Mucosa of stomach (tissue), 1 donor: ENCODE measurements at regions not wholly inside any gene's neighbourhood (a gene's known extent, or its start where the extent isn't known, plus 50 kb on each side); places are given as distances from the start of the nearest gene placed in this dataset.
"Not testable (repeated sequence)": the region's sequence is repeated elsewhere in the genome, so short reads cannot be mapped to it uniquely, and the experiment has no call there.

ENCODE experiments used
- H3K27me3 ChIP-seq: one replicate; pipeline ENCODE4 v1.7.0; 2013; ENCODE audit warnings: mild to moderate bottlenecking, low read length; ENCODE audit not compliant: control insufficient read depth, insufficient read depth
- H3K36me3 ChIP-seq: one replicate; pipeline ENCODE4 v1.7.0; 2013; ENCODE audit warnings: low read length; ENCODE audit not compliant: control insufficient read depth, insufficient read depth
- H3K4me1 ChIP-seq: one replicate; pipeline ENCODE4 v1.7.0; 2013; ENCODE audit warnings: mild to moderate bottlenecking, low read length; ENCODE audit not compliant: control insufficient read depth, insufficient read depth
- H3K4me3 ChIP-seq: one replicate; pipeline ENCODE4 v1.7.0; 2013; ENCODE audit warnings: low read length
- H3K9ac ChIP-seq: one replicate; pipeline ENCODE4 v1.7.0; 2013; ENCODE audit warnings: mild to moderate bottlenecking, low read length, moderate library complexity
- H3K9me3 ChIP-seq: one replicate; pipeline ENCODE4 v1.7.0; 2013; ENCODE audit warnings: mild to moderate bottlenecking, low read length, moderate library complexity; ENCODE audit not compliant: control insufficient read depth
- donor health status: Pancreatic carcinoma.

DNA sequence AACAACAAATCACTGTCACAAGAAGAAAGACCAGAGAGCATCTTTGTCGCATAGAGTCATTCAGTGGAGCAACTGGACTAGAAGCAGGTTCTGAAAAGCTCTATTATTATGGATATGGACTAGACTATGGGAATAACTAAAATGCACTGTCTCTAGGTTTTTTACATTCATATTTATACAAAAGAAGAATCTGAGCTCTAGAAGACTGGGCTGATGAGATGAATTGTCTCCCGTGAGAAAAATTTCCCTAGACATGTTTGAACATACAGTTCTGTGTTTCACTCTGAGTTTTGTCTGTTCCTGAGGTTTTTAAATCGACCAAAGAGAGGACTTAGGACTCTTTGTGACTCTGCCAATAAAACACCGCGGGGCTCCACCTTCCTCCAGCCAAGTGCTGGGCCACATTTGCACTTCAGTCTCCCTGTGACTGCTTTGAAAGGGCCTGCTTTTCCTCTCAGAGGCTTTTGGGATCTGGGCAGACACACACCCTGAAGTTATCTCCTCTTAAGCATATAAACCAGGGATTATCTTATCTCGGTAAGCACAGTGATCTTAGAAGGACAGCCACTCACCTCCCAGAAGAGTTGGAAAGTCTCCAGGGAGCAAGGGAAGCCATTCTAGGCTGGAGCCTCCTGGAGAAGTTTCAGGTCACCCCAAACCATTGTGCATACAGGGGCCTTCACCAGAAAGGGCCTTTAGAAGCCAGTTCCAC lies 101.0 kb upstream of the JCAD start:
- H3K4me1 ChIP-seq, result peaks cover 9% of the 10 kb centered on the region
- no peak overlapping the region for H3K4me3 ChIP-seq
- H3K9ac ChIP-seq, result no peak overlapping the region
- H3K27me3 ChIP-seq, result peaks cover 5% of the 10 kb centered on the region
- no peaks in the 10 kb centered on the region for H3K36me3 ChIP-seq
- no peaks in the 10 kb centered on the region for H3K9me3 ChIP-seq

DNA sequence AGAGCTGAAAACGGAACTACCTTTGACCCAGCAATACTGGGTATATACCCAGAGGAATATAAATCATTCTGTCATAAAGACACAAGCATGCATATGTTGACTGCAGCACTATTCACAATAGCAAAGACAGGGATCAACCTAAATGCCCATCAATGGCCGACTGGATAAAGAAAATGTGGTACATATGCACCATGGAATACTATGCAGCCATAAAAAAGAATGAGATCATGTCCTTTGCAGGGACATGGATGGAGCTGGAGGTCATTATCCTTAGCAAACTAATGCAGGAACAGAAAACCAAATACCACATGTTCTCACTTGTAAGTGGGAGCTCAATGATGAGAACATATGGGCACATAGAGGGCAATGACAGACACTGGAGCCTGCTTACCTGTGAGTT lies 100.2 kb upstream of the JCAD start:
- H3K4me3 ChIP-seq, result not testable (repeated sequence)

GRCh38 chr10:30158325-30158960 lies 99.1 kb upstream of the JCAD start:
- no peak overlapping the region for H3K9ac ChIP-seq
- no peaks in the 10 kb centered on the region for H3K9me3 ChIP-seq
- peaks cover 5% of the 10 kb centered on the region for H3K27me3 ChIP-seq
- no peak overlapping the region for H3K4me3 ChIP-seq
- no peaks in the 10 kb centered on the region for H3K36me3 ChIP-seq
- H3K4me1 ChIP-seq, result peaks cover 9% of the 10 kb centered on the region

More for the DNA sequence above, 100.2 kb upstream of the JCAD start:
- not testable (repeated sequence) for H3K36me3 ChIP-seq, H3K27me3 ChIP-seq, H3K4me1 ChIP-seq, H3K9ac ChIP-seq, H3K9me3 ChIP-seq

- no peaks in the 10 kb centered on the region for H3K9me3 ChIP-seq
- H3K9ac ChIP-seq, result no peak overlapping the region
- peaks cover 5% of the 10 kb centered on the region for H3K4me1 ChIP-seq
- H3K27me3 ChIP-seq, result peaks cover 5% of the 10 kb centered on the region
- no peaks in the 10 kb centered on the region for H3K36me3 ChIP-seq
- no peak overlapping the region for H3K4me3 ChIP-seq
Observed at GRCh38 chr10:30155401-30155800, 96.0 kb upstream of the JCAD start.

GRCh38 chr10:30154561-30154960 lies 95.2 kb upstream of the JCAD start:
- H3K36me3 ChIP-seq, result no peaks in the 10 kb centered on the region
- no peak overlapping the region for H3K9ac ChIP-seq
- H3K27me3 ChIP-seq, result peaks cover 5% of the 10 kb centered on the region
- no peaks in the 10 kb centered on the region for H3K4me1 ChIP-seq
- H3K9me3 ChIP-seq, result no peaks in the 10 kb centered on the region
- no peak overlapping the region for H3K4me3 ChIP-seq

DNA sequence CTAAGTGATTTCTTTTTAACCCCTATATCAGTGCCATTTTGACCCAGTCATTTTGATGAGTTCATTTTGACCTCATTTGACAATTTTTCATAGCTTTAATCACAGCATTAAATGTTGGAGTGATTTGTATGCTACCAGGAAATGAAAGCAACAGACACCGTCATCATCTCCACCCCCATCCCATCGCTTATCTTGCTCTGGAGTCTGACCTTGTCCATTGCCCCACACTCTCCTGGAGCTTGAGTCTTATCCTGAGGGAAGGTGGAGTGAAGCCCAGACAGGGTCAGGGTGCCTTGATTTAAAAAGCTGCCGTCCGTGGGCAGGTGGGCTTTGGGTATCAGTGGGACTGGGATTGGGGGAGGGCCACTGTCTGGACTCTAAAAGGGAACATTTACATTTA lies 94.7 kb upstream of the JCAD start:
- no peak overlapping the region for H3K4me3 ChIP-seq
- no peaks in the 10 kb centered on the region for H3K9me3 ChIP-seq
- H3K36me3 ChIP-seq, result no peaks in the 10 kb centered on the region
- no peaks in the 10 kb centered on the region for H3K4me1 ChIP-seq
- no peak overlapping the region for H3K9ac ChIP-seq
- H3K27me3 ChIP-seq, result peaks cover 3% of the 10 kb centered on the region

- Histone ChIP-seq H3K36me3 (no peaks in the 10 kb centered on the region), H3K9ac (no peak overlapping the region), H3K4me3 (no peak overlapping the region), H3K4me1 (no peaks in the 10 kb centered on the region), H3K9me3 (no peaks in the 10 kb centered on the region), H3K27me3 (no peaks in the 10 kb centered on the region)
Observed at GRCh38 chr10:30151581-30152389, 92.4 kb upstream of the JCAD start.

- no peak overlapping the region for H3K9ac ChIP-seq
- no peaks in the 10 kb centered on the region for H3K36me3 ChIP-seq
- H3K4me3 ChIP-seq, result no peak overlapping the region
- H3K9me3 ChIP-seq, result no peaks in the 10 kb centered on the region
- no peaks in the 10 kb centered on the region for H3K27me3 ChIP-seq
- no peaks in the 10 kb centered on the region for H3K4me1 ChIP-seq
Observed at GRCh38 chr10:30141423-30141822, 82.0 kb upstream of the JCAD start.

DNA sequence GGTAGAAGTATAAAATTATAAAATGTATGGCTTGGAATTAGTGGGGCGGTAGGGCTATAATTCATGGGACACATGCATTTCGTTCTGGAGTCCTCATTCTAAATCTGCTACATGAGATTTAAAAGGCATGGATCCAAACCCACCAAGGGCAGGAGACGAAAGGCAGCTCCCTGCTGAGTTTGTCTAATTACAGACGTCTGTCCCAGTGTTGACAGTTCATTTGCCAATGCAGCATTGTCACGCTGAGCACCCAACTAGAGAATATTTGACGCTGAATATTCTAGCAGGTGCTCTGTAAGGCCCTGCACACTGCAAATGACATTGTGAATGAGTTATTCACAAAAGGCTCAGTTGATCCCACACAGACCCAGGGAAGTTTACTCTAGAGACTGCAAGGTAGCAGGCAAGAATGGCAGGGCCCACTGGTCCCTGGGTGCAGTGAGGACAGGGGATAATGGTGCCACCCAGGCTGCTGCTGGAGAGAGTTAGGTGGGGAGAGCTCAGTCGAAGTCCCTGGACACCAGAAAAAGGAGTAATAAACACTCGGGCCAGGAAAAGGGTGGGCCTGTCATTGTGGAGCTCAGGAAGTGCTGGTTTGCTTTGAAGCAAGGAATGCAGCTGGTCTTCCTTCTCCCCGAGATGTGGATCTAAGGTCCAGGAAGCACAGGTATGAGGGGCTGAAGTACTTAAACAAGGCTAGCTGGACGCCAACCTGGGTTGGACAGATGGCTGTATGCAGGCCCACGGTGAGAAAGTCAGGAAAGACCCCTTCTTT lies 75.0 kb upstream of the JCAD start:
- no peaks in the 10 kb centered on the region for H3K36me3 ChIP-seq
- H3K4me1 ChIP-seq, result no peaks in the 10 kb centered on the region
- H3K27me3 ChIP-seq, result no peaks in the 10 kb centered on the region
- H3K9me3 ChIP-seq, result no peaks in the 10 kb centered on the region
- no peak overlapping the region for H3K4me3 ChIP-seq
- no peak overlapping the region for H3K9ac ChIP-seq

GRCh38 chr10:30133198-30133597 lies 73.8 kb upstream of the JCAD start:
- no peak overlapping the region for H3K4me3 ChIP-seq
- H3K36me3 ChIP-seq, result no peaks in the 10 kb centered on the region
- H3K9me3 ChIP-seq, result no peaks in the 10 kb centered on the region
- H3K4me1 ChIP-seq, result no peaks in the 10 kb centered on the region
- H3K9ac ChIP-seq, result no peak overlapping the region
- H3K27me3 ChIP-seq, result no peaks in the 10 kb centered on the region

GRCh38 chr10:30131369-30131768 lies 72.0 kb upstream of the JCAD start:
- H3K9ac ChIP-seq, H3K9me3 ChIP-seq, H3K27me3 ChIP-seq, H3K36me3 ChIP-seq, H3K4me1 ChIP-seq, H3K4me3 ChIP-seq: not testable (repeated sequence)

GRCh38 chr10:30129326-30129725 lies 69.9 kb upstream of the JCAD start:
- not testable (repeated sequence) for H3K9ac ChIP-seq, H3K4me3 ChIP-seq, H3K36me3 ChIP-seq, H3K27me3 ChIP-seq, H3K9me3 ChIP-seq, H3K4me1 ChIP-seq
